ENCODE measurements at regions not wholly inside any gene's neighbourhood (a gene's known extent, or its start where the extent isn't known, plus 50 kb on each side); places are given as distances from the start of the nearest gene placed in this dataset.

DNA sequence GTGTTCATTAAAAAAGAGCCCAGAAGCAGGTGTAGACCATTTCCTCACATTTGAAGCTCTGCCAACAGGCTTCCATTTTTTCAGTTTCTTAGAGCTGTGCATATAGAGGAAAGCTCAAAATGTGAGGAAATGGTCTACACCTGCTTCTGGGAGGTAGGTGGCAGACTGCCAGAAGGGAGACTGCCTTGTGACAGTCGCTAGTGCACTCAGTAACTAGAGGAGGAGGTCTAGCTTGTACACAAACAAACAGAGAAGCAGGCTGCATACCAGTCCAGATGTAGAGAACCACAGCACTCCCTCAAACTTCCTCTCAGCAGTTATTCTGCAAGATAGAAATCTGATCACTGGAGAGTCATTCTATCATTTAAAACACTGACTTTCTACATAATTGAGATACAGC is 800.2 kb downstream of the EFNB2 start:
- no CpG with 5 or more reads among the region's 1 CpG for WGBS (ENCODE audit: insufficient coverage)
- POLR2A ChIA-PET: interaction anchor here in 1 of 2 donors (0.7 kb wide), 1 partner anchor 30 kb away, joined by 3 read pairs; no protein-coding TSS in a partner anchor

DNA sequence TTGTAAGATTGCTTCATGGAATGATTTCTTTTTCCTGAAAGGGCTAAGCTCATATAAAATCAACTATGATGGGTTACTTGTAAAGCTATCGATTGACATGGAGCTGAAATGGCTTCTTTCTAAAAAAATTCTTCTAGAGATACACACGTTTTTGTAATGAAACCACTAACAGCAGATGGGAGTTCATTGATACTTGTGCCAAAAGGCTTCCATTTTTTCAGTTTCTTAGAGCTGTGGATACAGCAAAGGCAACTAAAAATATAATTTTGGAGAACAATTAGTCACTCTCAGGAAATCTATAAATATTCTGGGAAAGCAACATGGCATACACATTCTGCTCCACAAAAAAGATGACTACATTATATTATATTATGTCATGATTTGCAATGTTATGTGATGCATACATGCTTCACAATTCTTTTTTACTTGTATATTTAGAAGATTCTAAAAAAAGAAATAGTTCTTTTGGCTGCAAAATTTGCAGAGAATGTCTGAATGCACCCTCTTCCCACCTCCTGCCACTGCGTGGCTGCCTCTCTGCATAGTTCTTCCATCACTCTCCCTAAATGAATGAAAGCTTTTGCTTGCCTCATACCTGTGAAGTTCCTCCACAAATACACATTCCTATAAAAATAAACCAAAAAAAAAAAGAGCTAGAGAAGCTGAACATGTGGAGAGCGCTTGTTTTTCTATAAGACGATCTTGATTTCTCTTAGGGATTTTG is 802.5 kb downstream of the EFNB2 start:
- CTCF ChIA-PET: no interaction called here

More for the DNA sequence above, 800.2 kb downstream of the EFNB2 start:
- Histone ChIP-seq H3K4me1 (ENCODE audit: control insufficient read depth in 1 of 2, extremely low read depth in 1 of 2, insufficient read depth in 2 of 2, low read length in 2 of 2) (no peaks in the 10 kb centered on the region), H3K4me3 (ENCODE audit: control insufficient read depth in 1 of 2, extremely low read depth in 1 of 2, low read length in 1 of 2) (no peak overlapping the region), H3K27me3 (replicated peaks in 1 of 2; ENCODE audit: control insufficient read depth in 2 of 2, extremely low read depth in 1 of 2, insufficient read depth in 2 of 2, low read length in 1 of 2) (no peaks in the 10 kb centered on the region), H3K27ac (ENCODE audit: low read length) (no peak overlapping the region), H3K9me3 (no peaks in the 10 kb centered on the region), H3K36me3 (ENCODE audit: control insufficient read depth in 2 of 2, extremely low read depth in 1 of 2, insufficient read depth in 1 of 2, low read length in 1 of 2) (no peaks in the 10 kb centered on the region)
- H3K27ac Mint-ChIP-seq: no peak overlapping the region
- H3K27me3 Mint-ChIP-seq: no peaks in the 10 kb centered on the region
- no peaks in the 10 kb centered on the region for H3K36me3 Mint-ChIP-seq
- DNase-seq (no peak), ATAC-seq (replicated peaks in 1 of 4) (no peak)
- H3K4me3 Mint-ChIP-seq: no peak overlapping the region
- CTCF ChIA-PET: no interaction called here
- no peaks in the 10 kb centered on the region for H3K9me3 Mint-ChIP-seq
- H3K4me1 Mint-ChIP-seq: no peaks in the 10 kb centered on the region

DNA sequence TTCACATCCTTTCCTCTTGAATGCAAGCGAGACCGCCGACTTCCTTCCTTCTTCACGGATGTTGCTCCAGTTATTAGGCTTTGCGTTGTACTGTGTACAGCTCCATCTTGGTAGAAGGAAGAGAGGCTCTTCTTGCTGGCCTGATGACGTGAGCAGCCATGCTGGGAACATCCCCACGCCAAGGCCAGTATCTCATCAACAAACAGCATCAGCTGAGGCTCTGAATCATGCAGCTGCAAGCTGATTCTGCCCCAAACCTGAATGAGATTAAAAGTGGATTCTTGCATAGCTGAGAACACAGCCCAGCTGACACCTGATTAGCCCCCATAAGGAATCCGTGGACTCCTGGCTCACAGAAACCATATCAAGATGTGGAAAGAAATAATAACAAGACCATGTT is 809.6 kb downstream of the EFNB2 start:
- no peaks in the 10 kb centered on the region for H3K27me3 Mint-ChIP-seq
- POLR2A ChIA-PET: no interaction called here
- WGBS (ENCODE audit: insufficient coverage): no CpG with 5 or more reads among the region's 8 CpGs

More for the DNA sequence above, 802.5 kb downstream of the EFNB2 start:
- Histone ChIP-seq H3K27me3 (replicated peaks in 1 of 2; ENCODE audit: control insufficient read depth in 2 of 2, extremely low read depth in 1 of 2, insufficient read depth in 2 of 2, low read length in 1 of 2) (no peaks in the 10 kb centered on the region), H3K4me3 (ENCODE audit: control insufficient read depth in 1 of 2, extremely low read depth in 1 of 2, low read length in 1 of 2) (no peak overlapping the region), H3K9me3 (no peaks in the 10 kb centered on the region), H3K36me3 (ENCODE audit: control insufficient read depth in 2 of 2, extremely low read depth in 1 of 2, insufficient read depth in 1 of 2, low read length in 1 of 2) (no peaks in the 10 kb centered on the region), H3K4me1 (ENCODE audit: control insufficient read depth in 1 of 2, extremely low read depth in 1 of 2, insufficient read depth in 2 of 2, low read length in 2 of 2) (no peaks in the 10 kb centered on the region), H3K27ac (ENCODE audit: low read length) (no peak overlapping the region)
- Mint-ChIP-seq H3K27ac (no peak overlapping the region), H3K36me3 (no peaks in the 10 kb centered on the region), H3K4me3 (no peak overlapping the region), H3K4me1 (no peaks in the 10 kb centered on the region), H3K27me3 (no peaks in the 10 kb centered on the region), H3K9me3 (peaks cover 0 to 4% (median 0%) of the 10 kb centered on the region in 3 donors)
- POLR2A ChIA-PET: no interaction called here
- no peak for ATAC-seq (replicated peaks in 1 of 4)
- no peak for DNase-seq
- 84% methylated on average over 3 of the region's 5 CpGs for WGBS (ENCODE audit: insufficient coverage)

DNA sequence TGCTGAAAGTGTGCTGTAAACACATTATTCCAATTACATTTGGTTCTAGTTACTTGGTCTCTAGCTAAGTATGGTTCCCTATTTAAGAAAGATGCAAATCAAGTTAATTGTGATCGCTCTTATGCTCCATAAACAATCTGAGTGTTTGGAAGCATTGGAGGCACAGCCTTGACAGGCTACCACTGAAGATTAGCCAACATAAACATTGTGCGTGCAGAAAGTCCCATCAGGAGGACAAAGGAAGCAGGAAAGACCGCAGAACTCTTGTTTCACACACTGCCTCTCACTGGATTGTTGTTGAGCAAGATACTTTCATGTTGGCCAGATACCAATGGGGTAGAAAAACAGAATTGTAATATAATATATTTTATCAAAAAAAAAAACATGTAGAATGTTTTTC is 814.4 kb downstream of the EFNB2 start:
- Histone ChIP-seq H3K9me3 (no peaks in the 10 kb centered on the region), H3K27me3 (replicated peaks in 1 of 2; ENCODE audit: control insufficient read depth in 2 of 2, extremely low read depth in 1 of 2, insufficient read depth in 2 of 2, low read length in 1 of 2) (no peaks in the 10 kb centered on the region), H3K36me3 (ENCODE audit: control insufficient read depth in 2 of 2, extremely low read depth in 1 of 2, insufficient read depth in 1 of 2, low read length in 1 of 2) (no peaks in the 10 kb centered on the region), H3K4me3 (ENCODE audit: control insufficient read depth in 1 of 2, extremely low read depth in 1 of 2, low read length in 1 of 2) (no peak overlapping the region), H3K4me1 (ENCODE audit: control insufficient read depth in 1 of 2, extremely low read depth in 1 of 2, insufficient read depth in 2 of 2, low read length in 2 of 2) (no peaks in the 10 kb centered on the region), H3K27ac (ENCODE audit: low read length) (no peak overlapping the region)
- POLR2A ChIA-PET: interaction anchor here in 1 of 2 donors (0.6 kb wide), 1 partner anchor 739 kb away, joined by 4 read pairs; no protein-coding TSS in a partner anchor
- Mint-ChIP-seq H3K4me1 (no peaks in the 10 kb centered on the region), H3K9me3 (no peaks in the 10 kb centered on the region), H3K27me3 (no peaks in the 10 kb centered on the region), H3K36me3 (no peaks in the 10 kb centered on the region), H3K27ac (no peak overlapping the region), H3K4me3 (no peak overlapping the region)
- WGBS (ENCODE audit: insufficient coverage): 100% methylated on average over 2 of the region's 3 CpGs
- ATAC-seq (replicated peaks in 1 of 4) (no peak), DNase-seq (no peak)
- CTCF ChIA-PET: no interaction called here

More for the DNA sequence above, 809.6 kb downstream of the EFNB2 start:
- H3K27me3 ChIP-seq (replicated peaks in 1 of 2; ENCODE audit: control insufficient read depth in 2 of 2, extremely low read depth in 1 of 2, insufficient read depth in 2 of 2, low read length in 1 of 2): no peaks in the 10 kb centered on the region
- no peaks in the 10 kb centered on the region for H3K36me3 ChIP-seq (ENCODE audit: control insufficient read depth in 2 of 2, extremely low read depth in 1 of 2, insufficient read depth in 1 of 2, low read length in 1 of 2)
- Mint-ChIP-seq H3K27ac (no peak overlapping the region), H3K36me3 (no peaks in the 10 kb centered on the region), H3K4me3 (no peak overlapping the region), H3K9me3 (peaks cover 0 to 4% (median 0%) of the 10 kb centered on the region in 3 donors), H3K4me1 (no peaks in the 10 kb centered on the region)
- no peaks in the 10 kb centered on the region for H3K9me3 ChIP-seq
- ATAC-seq (replicated peaks in 1 of 4) (no peak), DNase-seq (no peak)
- no peak overlapping the region for H3K4me3 ChIP-seq (ENCODE audit: control insufficient read depth in 1 of 2, extremely low read depth in 1 of 2, low read length in 1 of 2)
- CTCF ChIA-PET: no interaction called here
- no peaks in the 10 kb centered on the region for H3K4me1 ChIP-seq (ENCODE audit: control insufficient read depth in 1 of 2, extremely low read depth in 1 of 2, insufficient read depth in 2 of 2, low read length in 2 of 2)
- H3K27ac ChIP-seq (ENCODE audit: low read length): no peak overlapping the region

DNA sequence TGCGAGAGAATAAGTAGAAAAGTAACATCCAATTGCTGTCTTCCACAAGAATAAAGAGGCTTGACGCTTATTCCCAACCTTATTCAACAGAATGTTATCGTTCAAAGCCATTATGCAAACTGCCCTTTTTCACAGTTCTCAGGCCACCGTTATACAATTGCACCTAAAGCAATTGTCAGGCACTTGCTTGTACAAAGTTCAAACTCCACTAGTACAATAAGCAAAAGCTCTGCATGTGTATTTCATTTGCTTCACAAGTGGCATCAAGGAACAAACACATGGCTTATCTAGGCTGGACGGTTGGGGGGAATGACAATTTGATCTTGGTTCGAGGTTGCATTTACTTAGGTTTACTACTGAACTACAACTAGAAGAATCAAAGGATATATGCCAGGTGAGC is 815.6 kb downstream of the EFNB2 start:
- Mint-ChIP-seq H3K36me3 (no peaks in the 10 kb centered on the region), H3K4me3 (no peak overlapping the region), H3K27ac (no peak overlapping the region), H3K27me3 (no peaks in the 10 kb centered on the region), H3K4me1 (no peaks in the 10 kb centered on the region), H3K9me3 (no peaks in the 10 kb centered on the region)
- H3K9me3 ChIP-seq: no peaks in the 10 kb centered on the region
- no peaks in the 10 kb centered on the region for H3K27me3 ChIP-seq (replicated peaks in 1 of 2; ENCODE audit: control insufficient read depth in 2 of 2, extremely low read depth in 1 of 2, insufficient read depth in 2 of 2, low read length in 1 of 2)
- DNase-seq (no peak), ATAC-seq (replicated peaks in 1 of 4) (no peak)
- WGBS (ENCODE audit: insufficient coverage): 96% methylated on average over 3 of the region's 6 CpGs
- POLR2A ChIA-PET: no interaction called here
- no peak overlapping the region for H3K27ac ChIP-seq (ENCODE audit: low read length)
- no peak overlapping the region for H3K4me3 ChIP-seq (ENCODE audit: control insufficient read depth in 1 of 2, extremely low read depth in 1 of 2, low read length in 1 of 2)
- no peaks in the 10 kb centered on the region for H3K36me3 ChIP-seq (ENCODE audit: control insufficient read depth in 2 of 2, extremely low read depth in 1 of 2, insufficient read depth in 1 of 2, low read length in 1 of 2)
- CTCF ChIA-PET: interaction anchor here in 1 of 2 donors (0.9 kb wide), 1 partner anchor 16 kb away, joined by 3 read pairs; no protein-coding TSS in a partner anchor
- no peaks in the 10 kb centered on the region for H3K4me1 ChIP-seq (ENCODE audit: control insufficient read depth in 1 of 2, extremely low read depth in 1 of 2, insufficient read depth in 2 of 2, low read length in 2 of 2)

DNA sequence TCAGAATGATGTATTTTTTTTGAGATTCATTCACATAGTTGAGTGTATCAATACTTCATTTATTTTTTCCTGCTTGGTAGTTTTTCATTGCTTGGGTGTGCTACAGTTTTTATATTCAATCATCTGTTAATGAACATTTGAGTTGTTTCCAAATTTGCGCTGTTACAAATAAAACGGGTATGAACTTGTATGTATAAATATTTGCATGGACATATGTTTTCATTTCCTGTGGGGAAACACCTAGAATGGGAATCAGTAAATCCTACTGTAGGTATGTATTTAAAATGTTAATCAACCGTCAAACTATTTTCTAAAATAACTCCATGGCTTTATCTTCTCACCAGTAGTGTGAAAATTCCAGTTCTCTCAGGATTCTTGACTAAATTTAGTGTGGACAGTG is 826.3 kb downstream of the EFNB2 start:
- H3K4me1 Mint-ChIP-seq: no peaks in the 10 kb centered on the region
- no peak for ATAC-seq (replicated peaks in 1 of 4)
- DNase-seq: no peak
- Histone ChIP-seq H3K9me3 (peaks cover 2% of the 10 kb centered on the region), H3K27ac (ENCODE audit: low read length) (no peak overlapping the region), H3K27me3 (replicated peaks in 1 of 2; ENCODE audit: control insufficient read depth in 2 of 2, extremely low read depth in 1 of 2, insufficient read depth in 2 of 2, low read length in 1 of 2) (no peaks in the 10 kb centered on the region), H3K4me1 (ENCODE audit: control insufficient read depth in 1 of 2, extremely low read depth in 1 of 2, insufficient read depth in 2 of 2, low read length in 2 of 2) (no peaks in the 10 kb centered on the region), H3K4me3 (ENCODE audit: control insufficient read depth in 1 of 2, extremely low read depth in 1 of 2, low read length in 1 of 2) (no peak overlapping the region), H3K36me3 (ENCODE audit: control insufficient read depth in 2 of 2, extremely low read depth in 1 of 2, insufficient read depth in 1 of 2, low read length in 1 of 2) (no peaks in the 10 kb centered on the region)
- ChIA-PET POLR2A (no interaction called here), CTCF (no interaction called here)
- H3K27me3 Mint-ChIP-seq: no peaks in the 10 kb centered on the region
- H3K4me3 Mint-ChIP-seq: no peak overlapping the region
- H3K27ac Mint-ChIP-seq: no peak overlapping the region
- WGBS (ENCODE audit: insufficient coverage): no CpG with 5 or more reads among the region's 3 CpGs
- no peaks in the 10 kb centered on the region for H3K36me3 Mint-ChIP-seq
- H3K9me3 Mint-ChIP-seq: peaks cover 0 to 9% (median 0%) of the 10 kb centered on the region in 3 donors
